GM04503 (cell line): ENCODE measurements at regions not wholly inside any gene's neighbourhood (a gene's known extent, or its start where the extent isn't known, plus 50 kb on each side); places are given as distances from the start of the nearest gene placed in this dataset.

Experiments used
- DNase-seq: peaks from one replicate; pipeline ENCODE4 v3.0.0-alpha.2; 2012; ENCODE audit warnings: low read depth

DNA sequence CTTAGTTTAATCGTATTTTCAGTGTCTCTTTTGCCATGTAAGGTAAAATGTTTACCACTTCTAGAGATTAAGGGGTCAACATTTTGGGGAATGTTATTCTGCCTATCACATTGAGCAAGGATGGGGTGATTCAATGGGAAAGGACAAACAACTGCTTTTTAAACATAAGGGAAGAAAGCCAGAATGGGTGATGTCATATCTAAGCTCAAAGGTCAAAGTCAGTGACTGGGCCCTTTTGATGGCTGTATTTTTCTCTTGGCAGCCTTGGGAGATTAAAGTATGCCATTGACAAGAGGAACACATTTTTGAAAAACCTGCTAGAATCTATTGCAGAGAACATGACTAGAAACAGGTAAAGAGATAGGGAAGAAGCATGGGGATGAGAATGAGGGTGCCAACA, 477.3 kb upstream of the IRAK1BP1 start:
- no peak for DNase-seq

DNA sequence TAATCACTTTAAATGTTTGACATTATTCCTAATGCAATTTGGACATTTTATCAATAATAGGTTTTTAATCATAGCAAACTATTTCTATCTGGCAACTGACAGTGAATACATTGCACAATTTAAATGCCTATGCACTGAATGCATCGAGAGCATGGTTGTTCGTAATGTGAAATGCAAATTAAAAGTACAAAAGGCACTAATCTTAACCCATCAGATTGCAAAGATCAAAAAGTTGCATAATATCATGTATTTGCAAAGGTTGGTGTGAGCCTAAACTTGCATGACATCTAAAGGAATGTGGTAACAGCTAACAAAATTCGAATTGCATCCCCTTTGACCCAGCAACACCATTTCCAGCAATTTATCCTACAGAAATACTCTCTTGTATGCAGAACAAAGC, 469.9 kb upstream of the IRAK1BP1 start:
- no peak for DNase-seq

DNA sequence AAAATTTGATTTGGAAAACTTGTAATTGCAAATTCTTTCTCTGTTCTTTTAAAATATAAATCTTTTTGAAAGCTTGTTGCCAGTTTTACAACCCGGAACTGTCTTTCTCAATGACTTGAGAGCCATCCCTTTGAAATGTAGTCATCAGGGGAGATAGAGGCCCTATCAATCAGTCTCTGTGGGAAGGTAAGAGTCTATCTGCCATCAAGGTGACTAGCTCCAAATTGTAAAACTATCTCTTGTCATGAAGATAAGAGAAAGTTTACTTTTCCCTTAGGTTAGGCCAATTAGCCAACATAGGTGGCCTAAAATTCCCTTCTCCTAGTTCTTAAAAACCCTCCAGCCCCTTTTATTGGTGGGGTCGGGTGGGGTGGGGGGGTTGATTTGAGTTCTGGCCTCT, 469.1 kb upstream of the IRAK1BP1 start:
- DNase-seq = no peak

DNA sequence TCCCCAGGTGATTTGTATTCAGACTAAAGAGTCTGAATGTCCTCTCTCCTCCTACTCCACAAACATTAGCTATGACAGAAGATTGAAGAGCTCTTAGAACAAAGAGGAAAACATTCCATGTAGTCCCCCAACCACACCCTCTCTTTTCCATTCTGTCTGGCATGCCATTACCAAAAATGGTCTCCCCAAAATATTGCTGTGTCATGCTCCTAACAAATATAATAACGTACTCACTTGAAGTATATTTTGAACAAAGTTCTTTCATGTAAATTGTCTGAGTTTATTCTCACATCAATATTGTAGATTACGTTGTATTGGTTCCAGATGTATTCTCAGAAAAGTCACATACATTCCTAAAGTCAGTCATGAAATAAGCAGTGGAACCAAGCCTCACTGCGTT, 467.3 kb upstream of the IRAK1BP1 start:
- no peak for DNase-seq

DNA sequence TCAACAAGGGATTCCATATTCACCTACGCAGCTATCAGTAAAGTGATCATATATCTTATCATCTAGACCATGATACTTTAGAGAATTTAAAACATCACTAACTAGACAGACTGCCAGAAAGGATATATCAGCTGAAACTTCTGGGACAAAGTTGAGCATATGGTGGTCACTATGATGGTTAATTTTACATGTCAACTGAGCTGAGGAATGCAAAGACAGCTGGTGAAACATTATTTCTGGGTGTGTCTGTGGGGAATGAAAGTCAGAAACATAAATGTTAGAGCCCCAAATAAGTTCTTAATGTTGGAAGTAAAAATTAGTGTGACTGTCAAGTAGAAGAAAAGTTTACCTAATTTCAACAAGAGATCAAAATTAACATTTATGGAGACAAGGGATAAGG, 440.0 kb upstream of the IRAK1BP1 start:
- no peak for DNase-seq

DNA sequence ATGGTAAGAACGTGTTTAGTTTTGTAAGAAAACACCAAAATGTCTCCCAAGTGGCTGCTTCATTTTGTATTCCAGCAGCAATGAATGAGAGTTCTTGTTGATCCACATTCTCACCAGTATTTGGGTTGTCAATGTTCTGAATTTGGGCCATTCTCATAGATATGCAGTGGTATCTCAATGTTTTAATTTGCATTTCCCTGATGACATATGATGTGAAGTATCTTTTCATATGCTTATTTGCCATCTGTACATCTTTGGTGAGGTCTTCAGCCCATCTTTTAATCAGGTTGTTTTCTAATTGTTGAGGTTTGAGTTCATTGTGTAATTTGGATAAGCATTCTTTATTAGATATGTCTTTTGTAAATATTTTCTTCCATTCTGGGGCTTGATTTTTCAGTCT, 436.8 kb upstream of the IRAK1BP1 start:
- no peak for DNase-seq

DNA sequence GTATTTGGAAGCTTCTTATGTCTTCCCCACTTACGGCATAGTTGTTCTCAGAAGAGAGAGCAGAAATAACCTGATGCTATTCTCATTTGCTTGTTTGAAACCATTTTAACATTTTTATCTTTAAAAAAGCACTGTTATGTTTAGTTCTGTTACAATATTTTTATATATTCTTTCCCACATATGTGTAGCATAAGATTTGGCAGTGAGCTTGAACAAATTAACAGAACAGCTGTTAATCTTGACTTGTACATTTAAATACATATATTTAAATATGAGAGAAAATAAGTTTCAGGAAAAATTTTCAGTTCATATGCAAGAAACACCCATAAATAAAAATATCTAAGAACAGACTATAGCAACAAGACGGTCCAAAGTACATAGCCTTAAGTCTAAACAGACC, 431.7 kb upstream of the IRAK1BP1 start:
- DNase-seq = no peak

DNA sequence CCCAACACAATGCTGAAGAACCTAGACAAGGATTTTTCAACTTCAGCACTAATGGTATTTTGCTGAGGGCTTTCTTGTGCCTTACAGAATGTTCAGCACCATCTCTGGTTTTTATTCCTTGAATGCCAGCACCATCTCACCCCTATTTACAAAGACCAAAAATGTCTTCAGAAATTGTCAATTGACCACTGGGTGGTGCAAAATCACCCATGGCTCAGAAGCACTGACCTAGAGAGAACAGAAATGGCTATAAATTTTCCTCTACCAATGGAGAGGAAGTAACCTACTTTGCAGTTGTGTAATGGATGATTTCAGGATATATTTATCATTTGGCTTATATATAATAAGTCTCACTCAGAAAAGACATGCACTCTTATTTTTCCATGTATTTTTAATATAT, 431.0 kb upstream of the IRAK1BP1 start:
- DNase-seq = peak; percentile 9

DNA sequence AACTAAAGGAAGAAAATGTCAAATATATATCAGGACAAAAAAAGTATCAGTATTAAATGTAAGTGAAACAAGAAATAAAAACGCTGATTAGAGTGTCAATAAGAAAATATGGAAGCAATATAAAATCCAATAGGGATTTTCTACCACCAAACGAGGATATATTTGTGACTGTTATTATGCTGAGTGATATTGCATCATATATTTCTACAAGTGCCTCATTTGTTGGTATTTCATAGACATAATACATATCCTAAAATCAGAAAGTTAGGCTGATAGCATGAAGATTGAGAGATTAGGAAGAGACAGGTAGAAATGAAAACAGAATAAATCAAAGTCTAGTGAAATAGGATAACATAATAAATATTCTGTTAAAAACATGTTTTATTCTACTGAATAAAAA, 429.2 kb upstream of the IRAK1BP1 start:
- no peak for DNase-seq

DNA sequence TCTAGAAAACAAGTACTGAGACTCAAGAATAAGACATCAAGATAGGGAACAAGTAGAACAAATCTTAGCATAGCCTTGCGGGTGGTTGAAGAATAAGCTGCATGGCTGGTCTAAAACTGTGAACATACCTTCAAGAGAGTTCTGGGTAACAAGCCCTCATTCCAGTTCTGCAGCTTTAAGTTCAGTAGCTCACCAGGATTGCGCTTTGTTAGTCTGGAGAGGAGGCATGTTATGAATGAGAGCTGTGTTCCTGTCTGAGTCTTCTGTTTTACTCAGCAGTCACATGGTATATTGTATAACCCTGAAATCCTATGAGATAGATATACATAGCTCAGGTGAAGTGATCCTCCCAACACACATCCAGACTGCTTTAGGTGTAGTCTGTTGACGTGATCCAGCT, 406.6 kb upstream of the IRAK1BP1 start:
- no peak for DNase-seq

DNA sequence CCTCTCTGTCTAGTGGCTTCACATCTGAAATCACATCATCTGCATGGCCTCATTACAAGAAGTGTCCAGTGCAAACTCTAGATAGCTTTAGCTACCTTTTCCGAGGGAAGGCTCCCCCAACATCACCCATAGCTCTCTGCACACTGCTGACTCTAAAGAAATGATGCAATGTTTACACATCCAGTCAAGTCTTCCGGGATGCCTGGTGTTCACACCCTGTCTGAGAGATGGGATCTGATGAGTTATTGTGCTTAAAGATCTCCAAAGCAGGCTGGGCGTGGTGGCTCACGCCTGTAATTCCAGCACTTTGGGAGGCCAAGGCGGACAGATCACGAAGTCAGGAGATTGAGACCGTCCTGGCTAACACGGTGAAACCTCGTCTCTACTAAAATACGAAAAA, 404.6 kb upstream of the IRAK1BP1 start:
- no peak for DNase-seq

DNA sequence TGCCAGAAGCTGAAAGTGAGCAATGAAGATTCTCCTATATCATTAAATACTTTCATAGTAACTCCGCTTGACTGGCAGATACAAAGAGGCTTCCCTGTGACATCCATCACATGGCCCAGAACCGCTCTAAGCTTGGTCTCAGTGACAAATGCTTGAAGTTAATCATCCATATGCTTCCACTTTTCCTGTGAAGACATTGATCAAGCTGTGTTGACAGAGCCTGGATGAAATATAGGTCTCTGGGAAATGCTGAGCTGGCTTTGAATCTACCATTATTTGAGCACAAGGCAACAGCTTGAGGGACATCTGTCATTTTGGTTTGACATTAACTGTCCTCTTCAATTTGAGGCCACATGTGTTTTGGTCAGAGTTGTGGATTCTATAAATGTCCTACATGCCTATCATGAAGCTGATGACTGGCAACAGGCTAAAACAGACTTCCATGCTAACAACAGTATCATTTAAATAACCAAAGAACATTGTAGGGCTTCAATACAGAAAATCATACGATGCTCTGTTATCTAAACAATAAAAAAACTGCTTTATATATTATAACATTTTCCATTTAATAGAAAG, 402.2 kb upstream of the IRAK1BP1 start:
- DNase-seq = no peak

DNA sequence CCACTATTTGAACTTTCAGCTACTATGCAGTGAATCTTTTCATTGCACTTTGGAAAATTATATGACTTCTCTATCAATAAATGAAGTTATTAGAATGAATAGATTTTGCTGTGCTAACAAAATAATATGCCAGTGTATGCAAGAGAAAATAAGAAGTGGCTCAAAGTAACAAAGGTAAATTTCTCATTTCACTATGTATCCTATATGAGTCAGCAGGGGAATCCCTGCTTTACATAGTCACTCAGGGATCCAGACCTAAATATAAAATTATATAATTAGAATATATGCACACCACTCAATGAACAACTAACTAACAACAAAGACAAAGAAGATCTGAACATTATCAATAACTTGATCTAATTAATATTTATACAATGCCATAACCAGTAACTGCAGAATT, 390.8 kb upstream of the IRAK1BP1 start:
- DNase-seq = no peak

DNA sequence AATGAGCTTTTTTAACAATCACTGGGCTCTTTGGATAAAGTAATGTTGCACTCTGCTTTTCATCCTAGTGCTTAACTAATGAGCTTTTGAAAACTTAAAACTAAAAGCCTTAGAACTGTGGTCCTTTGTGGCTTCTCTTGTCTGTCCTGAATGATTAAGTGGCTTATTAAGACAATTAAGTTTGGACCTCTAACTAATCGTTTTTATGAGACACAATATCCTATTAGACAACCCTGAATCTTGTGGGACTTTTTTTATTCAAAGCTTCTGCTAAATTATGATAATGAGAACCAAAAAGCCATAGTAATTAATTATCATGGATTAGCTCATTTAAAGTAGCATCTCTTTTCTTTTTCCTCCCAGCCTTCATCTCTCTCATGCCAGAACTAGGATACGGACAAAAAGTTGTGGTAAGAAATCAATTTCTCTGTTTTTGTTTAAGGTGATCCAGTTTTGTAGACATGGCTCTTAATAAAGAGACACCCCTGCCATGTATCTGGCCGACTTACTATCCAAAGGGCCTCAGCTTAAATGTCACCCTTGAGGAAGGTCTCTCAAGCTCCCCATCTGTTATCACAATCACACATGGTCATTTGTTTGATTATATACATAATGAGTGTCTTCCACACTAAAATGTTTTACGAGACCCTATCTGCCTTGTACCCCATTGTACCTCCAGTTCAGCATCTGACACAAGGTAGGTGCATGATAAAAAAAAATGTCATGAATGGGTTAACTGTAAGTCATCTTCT, 384.4 kb upstream of the IRAK1BP1 start:
- DNase-seq = no peak

DNA sequence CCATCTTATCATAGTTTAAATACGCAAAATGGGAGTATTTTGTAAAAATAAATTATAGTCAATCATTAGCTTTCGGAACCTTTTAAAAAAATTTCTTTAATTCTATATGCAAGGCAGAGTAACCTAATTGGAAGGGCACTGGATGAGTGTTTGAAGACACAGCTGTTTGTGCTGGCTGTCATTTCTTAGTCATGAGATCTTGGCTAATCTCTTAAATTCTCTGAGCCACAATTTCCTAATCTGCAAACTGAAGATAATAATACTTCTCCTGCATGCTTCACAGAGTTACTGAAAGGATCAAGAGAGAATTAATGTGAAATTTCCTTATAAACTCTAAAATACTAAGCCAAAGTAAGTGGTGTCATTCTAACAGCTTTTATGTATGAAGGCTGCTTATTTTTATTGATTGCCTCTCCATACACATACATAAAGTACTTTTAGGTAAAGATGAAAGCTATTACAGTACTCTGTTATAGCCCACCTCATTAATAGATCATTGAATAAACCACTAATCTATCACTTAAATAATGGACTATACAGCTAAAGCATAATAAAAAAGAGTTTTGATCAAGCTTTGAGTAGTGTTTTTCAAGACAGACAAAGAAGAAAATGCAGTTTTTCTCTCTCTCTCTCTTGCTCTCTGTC, 383.7 kb upstream of the IRAK1BP1 start:
- DNase-seq = peak; percentile 17

DNA sequence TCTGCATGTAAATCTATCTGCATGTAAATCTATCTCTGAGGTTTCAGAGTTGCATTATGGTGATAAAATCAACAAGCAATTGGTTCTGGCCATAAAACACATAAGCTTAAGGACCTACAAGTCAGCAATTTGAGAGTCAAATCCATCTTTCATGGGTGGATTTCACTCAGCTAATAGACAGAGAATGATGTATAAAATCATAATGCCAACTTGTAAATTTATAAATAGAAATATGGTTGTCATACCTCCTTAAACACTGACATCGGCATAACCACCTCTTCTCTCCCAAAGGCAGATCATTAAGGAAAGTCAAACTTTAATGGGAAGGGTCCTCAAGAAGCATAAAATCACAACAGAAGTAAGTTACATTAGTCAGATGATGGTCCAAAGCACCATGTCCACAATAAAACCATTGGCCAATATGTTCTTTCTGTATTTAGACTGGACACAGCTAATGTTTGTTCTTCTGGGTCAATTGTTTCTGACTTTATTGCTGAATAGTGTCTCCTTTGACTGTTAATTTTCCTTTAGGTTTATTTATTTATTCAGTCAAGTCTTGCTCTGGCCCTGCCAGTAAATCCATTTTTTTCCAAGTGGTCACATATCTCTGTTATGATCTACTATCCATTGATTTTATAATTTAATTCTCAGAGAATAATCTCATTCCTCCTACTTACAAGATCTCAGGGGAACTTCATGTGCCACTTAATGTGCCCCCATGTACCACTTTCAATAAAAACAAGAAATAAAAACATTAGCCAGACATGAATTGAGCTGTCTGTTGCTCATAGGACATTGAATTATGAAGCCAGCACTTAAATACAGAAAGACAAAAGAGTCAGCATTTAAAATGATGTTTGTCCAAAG, 382.9 kb upstream of the IRAK1BP1 start:
- no peak for DNase-seq

DNA sequence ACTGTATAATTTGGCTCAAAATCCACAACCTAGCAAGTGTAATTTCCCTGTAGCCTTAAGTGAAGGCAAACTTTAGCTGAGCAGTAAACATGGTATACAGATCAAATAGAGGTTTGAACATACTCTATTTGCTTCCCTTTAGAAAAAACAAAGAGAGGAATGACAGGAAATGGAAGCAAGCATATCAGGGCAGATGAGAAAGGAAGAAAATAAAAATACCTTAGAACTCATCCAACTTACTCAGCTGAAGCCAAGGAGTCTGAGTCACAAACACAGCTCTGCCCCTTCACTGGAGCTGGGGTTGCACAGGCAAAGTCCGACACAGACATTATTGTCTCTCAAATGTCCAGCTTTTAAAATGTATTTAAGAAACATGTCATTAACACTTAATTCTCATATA, 379.9 kb upstream of the IRAK1BP1 start:
- peak; percentile 27 for DNase-seq

DNA sequence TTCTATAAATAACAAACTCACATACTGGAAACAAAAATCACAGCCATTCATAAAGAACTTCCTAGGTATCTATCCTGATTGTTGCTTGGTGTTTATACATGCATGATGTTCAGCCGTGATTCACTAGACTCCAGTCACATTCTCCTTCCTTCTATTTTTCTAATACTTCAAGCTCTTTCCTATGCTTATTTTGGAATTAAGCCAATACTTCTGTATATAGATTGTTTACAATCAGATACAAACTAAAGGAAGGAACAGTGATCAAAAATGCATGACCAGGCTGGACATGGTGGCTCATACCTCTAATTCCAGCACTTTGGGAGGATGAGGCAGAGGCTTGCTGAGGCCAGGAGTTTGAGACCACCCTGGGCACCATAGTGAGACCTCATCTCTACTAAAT, 377.5 kb upstream of the IRAK1BP1 start:
- DNase-seq = no peak

DNA sequence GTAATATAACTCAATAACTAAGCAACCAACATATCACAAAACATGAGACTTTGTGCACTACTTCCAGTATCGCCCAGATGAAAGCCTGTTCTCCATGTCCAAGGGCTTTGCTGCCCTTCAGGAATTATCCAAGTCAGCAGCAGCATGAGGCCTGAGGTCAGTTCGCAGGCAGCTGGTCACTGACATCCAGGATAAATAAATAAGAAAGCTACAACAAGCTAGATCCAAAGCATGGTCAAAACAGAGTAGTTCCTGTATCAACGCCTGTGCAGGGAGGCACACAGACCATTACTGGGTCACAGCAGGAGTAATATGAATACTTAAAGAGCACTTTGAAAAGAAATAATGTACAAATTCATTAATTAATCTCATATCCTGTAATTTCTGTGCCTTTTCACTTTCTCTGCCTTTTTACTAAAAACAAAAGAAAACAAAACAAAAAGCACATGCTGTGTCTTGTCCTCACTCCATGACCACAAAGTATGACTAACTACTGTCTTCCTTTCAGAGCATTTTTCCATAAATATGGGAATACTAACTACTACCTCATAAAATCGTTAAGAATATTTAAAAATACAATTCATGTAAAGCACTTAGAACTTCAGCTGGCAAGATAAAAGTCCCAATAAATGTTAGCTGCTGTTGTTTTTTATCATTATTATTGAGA, 374.9 kb upstream of the IRAK1BP1 start:
- DNase-seq = no peak

DNA sequence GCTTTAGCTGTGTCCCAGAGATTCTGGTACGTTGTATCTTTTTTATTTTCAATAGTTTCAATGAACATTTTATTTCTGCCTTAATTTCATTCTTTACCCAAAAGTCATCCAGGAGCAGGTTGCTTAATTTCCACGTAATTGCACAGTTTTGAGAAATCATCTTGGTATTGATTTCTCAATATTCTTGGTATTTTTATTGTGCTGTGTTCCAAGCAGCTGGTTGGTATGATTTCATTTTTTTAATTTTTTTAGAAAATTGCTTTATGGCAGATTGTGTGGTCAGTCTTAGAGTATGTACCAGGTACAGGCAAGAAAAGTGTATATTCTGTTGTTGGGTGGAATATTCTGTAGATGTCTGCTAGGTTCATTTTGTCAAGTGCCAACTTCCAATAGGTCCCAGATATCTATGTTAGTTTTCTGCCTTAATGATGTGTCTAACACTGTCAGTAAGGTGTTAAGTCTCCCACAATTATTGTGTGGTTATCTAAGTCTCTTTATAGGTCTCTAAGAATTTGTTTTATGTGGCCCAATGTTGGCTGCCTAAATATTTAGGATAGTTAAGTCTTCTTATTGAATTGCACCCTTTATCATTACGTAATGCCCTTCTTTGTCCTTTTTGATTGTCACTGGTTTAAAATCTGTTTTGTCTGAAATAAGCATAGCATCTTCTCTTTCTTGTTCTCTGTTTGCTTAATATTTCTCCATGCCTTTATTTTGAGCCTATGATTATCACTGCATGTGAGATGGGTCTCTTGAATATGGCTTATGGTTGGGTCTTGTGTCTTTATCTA, 366.9 kb upstream of the IRAK1BP1 start:
- no peak for DNase-seq

DNA sequence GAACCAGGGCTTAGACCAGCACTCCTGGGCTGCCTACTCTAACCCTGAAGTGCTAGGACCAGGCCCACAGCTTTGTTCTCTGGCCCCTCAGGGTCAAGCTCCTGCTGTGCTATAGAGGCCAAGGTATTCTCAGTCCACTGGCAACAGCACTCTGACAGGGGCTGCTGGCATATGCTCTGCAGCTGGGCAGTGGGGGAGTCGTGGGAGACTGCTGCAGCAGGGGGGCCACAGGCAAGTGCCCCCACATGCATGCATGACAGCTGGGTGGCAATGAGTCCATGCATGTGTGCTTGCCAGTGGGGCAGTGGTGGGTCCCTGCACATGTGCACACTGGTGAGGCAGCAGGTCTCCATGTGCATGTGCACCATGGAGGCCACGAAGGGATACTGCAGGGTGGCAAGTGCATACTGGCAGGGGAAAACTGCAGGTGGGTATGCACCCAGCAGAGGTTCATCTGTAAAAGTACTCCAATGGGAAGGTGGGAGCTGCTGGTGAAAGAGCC, 364.9 kb upstream of the IRAK1BP1 start:
- DNase-seq = no peak
